ENCODE measurements at regions not wholly inside any gene's neighbourhood (a gene's known extent, or its start where the extent isn't known, plus 50 kb on each side); places are given as distances from the start of the nearest gene placed in this dataset.

GRCh38 chr18:79611040-79611681 is 68.4 kb upstream of the CTDP1 start:
- peak; percentile 45 for DNase-seq

GRCh38 chr18:79612291-79613108 is 67.1 kb upstream of the CTDP1 start:
- no peak for DNase-seq

- DNase-seq: no peak
Observed at GRCh38 chr18:79613186-79613931, 66.2 kb upstream of the CTDP1 start.

GRCh38 chr18:79614211-79614955 is 65.2 kb upstream of the CTDP1 start:
- no peak for DNase-seq

GRCh38 chr18:79615091-79615490 is 64.5 kb upstream of the CTDP1 start:
- no peak for DNase-seq

GRCh38 chr18:79615586-79615985 is 64.0 kb upstream of the CTDP1 start:
- DNase-seq: no peak

GRCh38 chr18:79616651-79617510 is 62.7 kb upstream of the CTDP1 start:
- DNase-seq: peak; percentile 10

GRCh38 chr18:79617511-79618500 is 61.8 kb upstream of the CTDP1 start:
- no peak for DNase-seq

- no peak for DNase-seq
Observed at GRCh38 chr18:79620576-79621165, 58.9 kb upstream of the CTDP1 start.

- DNase-seq: no peak
Observed at GRCh38 chr18:79621501-79621900, 58.1 kb upstream of the CTDP1 start.

- no peak for DNase-seq
Observed at GRCh38 chr18:79622004-79622403, 57.6 kb upstream of the CTDP1 start.

- peak; percentile 48 for DNase-seq
Observed at GRCh38 chr18:79624356-79625170, 55.0 kb upstream of the CTDP1 start.

- DNase-seq: peak; percentile 96
Observed at GRCh38 chr18:79625195-79625923, 54.2 kb upstream of the CTDP1 start.

- no peak for DNase-seq
Observed at GRCh38 chr18:79625924-79626561, 53.6 kb upstream of the CTDP1 start.

- DNase-seq: no peak
Observed at GRCh38 chr18:79626905-79627749, 52.5 kb upstream of the CTDP1 start.

- DNase-seq: no peak
Observed at GRCh38 chr18:79627750-79628294, 51.8 kb upstream of the CTDP1 start.

All from suppressor macrophage treated with lipopolysaccharide for 4 hours (primary cell).